MM.1S (cell line): ENCODE measurements at regions not wholly inside any gene's neighbourhood (a gene's known extent, or its start where the extent isn't known, plus 50 kb on each side); places are given as distances from the start of the nearest gene placed in this dataset.

Experiments used
- CTCF ChIP-seq: fragments of 300-600 bp; sonication (generic); IDR thresholded peaks from 2 replicates; pipeline ENCODE4 v1.5.1; 2016; ENCODE audit warnings: antibody characterized with exemption, low read length, mixed read lengths
- EZH2 ChIP-seq: fragments of 300-600 bp; sonication (generic); optimal IDR thresholded peaks from 2 replicates; pipeline ENCODE3; 2017; ENCODE audit warnings: low read depth, mild to moderate bottlenecking, antibody characterized with exemption, low read length, mixed read lengths
- EZH2phosphoT487 ChIP-seq: fragments of 300-600 bp; sonication (generic); IDR thresholded peaks from 2 replicates; pipeline ENCODE4 v1.6.1; 2018; ENCODE audit warnings: antibody characterized with exemption, low read length

DNA sequence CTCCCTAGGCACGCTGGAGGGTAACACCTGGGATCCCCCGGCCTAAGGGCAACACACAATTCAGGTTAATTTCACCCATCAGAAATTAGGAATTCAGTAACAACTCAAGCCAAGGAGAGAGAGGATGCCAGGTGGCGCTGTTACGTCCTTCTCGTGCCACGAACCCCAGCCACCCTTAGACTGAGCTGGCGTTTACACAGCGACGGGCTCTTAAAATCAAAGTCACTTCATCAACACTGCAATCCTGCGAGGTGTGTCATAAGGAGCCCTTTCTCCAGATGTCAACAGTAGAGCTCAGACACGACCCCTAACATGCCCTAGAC, 110.6 kb upstream of the TMEM132D start:
- no peak for TF ChIP-seq EZH2phosphoT487
- no peak for TF ChIP-seq CTCF
- no peak for TF ChIP-seq EZH2
